Hepatocyte (in vitro differentiated cells): ENCODE measurements at regions not wholly inside any gene's neighbourhood (a gene's known extent, or its start where the extent isn't known, plus 50 kb on each side); places are given as distances from the start of the nearest gene placed in this dataset.
"Not testable (repeated sequence)": the region's sequence is repeated elsewhere in the genome, so short reads cannot be mapped to it uniquely, and the experiment has no call there.

Source experiments
- DNase-seq: peaks from one replicate; pipeline ENCODE4 v3.0.0-alpha.2; 2016; ENCODE audit warnings: low spot score
- H2AFZ ChIP-seq: fragments of 200-600 bp; sonication (generic); 2 replicates; pipeline ENCODE4 v1.6.0; 2016; ENCODE audit warnings: antibody characterized with exemption, mild to moderate bottlenecking
- H3K27ac ChIP-seq: fragments of 200-600 bp; sonication (generic); 2 replicates; pipeline ENCODE4 v1.5.1; 2016; ENCODE audit warnings: mild to moderate bottlenecking
- H3K27me3 ChIP-seq: fragments of 200-600 bp; sonication (generic); 2 replicates; pipeline ENCODE4 v1.6.1; 2016
- H3K36me3 ChIP-seq: fragments of 200-600 bp; sonication (generic); replicated peaks from 2 replicates; pipeline ENCODE4 v1.5.1; 2016; ENCODE audit warnings: low read depth; ENCODE audit not compliant: insufficient read depth
- H3K4me1 ChIP-seq: fragments of 200-600 bp; sonication (generic); 2 replicates; pipeline ENCODE4 v1.5.1; 2016; ENCODE audit warnings: mild to moderate bottlenecking, moderate library complexity; ENCODE audit not compliant: insufficient read depth
- H3K4me2 ChIP-seq: fragments of 200-600 bp; sonication (generic); 2 replicates; pipeline ENCODE4 v1.6.0; 2016
- H3K4me3 ChIP-seq: fragments of 200-600 bp; sonication (generic); 2 replicates; pipeline ENCODE4 v1.5.1; 2016; ENCODE audit warnings: mild to moderate bottlenecking
- H3K79me2 ChIP-seq: fragments of 200-600 bp; sonication (generic); 2 replicates; pipeline ENCODE4 v1.6.0; 2017; ENCODE audit warnings: mild to moderate bottlenecking
- H3K9me2 ChIP-seq: fragments of 200-600 bp; sonication (generic); replicated peaks from 2 replicates; pipeline ENCODE4 v1.6.0; 2017; ENCODE audit warnings: mild to moderate bottlenecking; ENCODE audit not compliant: insufficient read depth
- H3K9me3 ChIP-seq: fragments of 200-600 bp; sonication (generic); 2 replicates; pipeline ENCODE4 v1.5.1; 2016; ENCODE audit warnings: low read depth, mild to moderate bottlenecking
- H4K20me1 ChIP-seq: fragments of 200-600 bp; sonication (generic); 2 replicates; pipeline ENCODE4 v1.6.0; 2016; ENCODE audit warnings: mild to moderate bottlenecking; ENCODE audit not compliant: insufficient read depth, poor library complexity, severe bottlenecking
- EZH2 ChIP-seq: fragments of 200-600 bp; sonication (generic); IDR thresholded peaks from 2 replicates; pipeline ENCODE4 v1.6.1; 2016; ENCODE audit warnings: antibody characterized with exemption, mild to moderate bottlenecking, borderline replicate concordance
- EZH2phosphoT487 ChIP-seq: fragments of 200-600 bp; sonication (generic); IDR thresholded peaks from one replicate; pipeline ENCODE4 v1.6.1; 2018; ENCODE audit warnings: antibody characterized with exemption, mild to moderate bottlenecking, low read depth, moderate library complexity; ENCODE audit not compliant: unreplicated experiment, severe bottlenecking
- WGBS: methylation state at CpG from one replicate; pipeline ENCODE4 v1.1.6; 2016; ENCODE audit warnings: low lambda C conversion rate; ENCODE audit errors: missing lambda C conversion rate; 5-methylcytosine and 5-hydroxymethylcytosine counted together
- TF ChIP-seq, protein P1 (sequence below): fragments of 200-600 bp; sonication (generic); IDR thresholded peaks from 2 replicates; pipeline ENCODE4 v1.5.1; 2016; ENCODE audit warnings: antibody characterized with exemption, mild to moderate bottlenecking; ENCODE audit not compliant: poor library complexity

DNA sequence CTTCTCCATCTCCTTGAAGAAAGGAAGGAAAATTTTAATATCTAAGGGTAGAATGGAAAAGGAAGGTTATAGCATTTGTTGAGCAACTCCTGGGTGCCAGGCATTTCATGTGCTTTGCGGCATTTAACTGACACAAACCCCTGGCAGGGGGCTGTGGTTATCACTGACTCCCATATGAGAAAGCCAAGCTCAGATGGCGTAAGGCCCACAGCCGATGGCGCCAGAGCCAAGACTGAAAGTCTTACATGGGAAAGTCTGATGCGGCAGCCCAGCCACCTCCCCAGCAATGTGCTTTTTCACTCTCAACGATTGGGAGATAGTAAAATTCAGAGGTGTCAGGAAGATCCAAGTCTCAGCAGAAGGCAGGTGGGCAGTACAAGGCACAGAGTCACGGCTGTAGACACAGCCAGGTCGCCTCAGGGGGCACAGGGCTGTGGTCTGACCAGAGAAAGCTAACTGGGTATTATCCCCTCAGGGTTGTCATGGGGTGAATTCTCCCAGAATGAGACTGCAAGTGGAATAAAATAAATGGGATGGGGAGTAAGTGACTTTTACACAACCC is 324.2 kb upstream of the NCKAP5 start:
- no peak for DNase-seq
- no peak overlapping the region for H3K4me3 ChIP-seq
- 81% methylated on average over 8 of the region's 8 CpGs for WGBS

DNA sequence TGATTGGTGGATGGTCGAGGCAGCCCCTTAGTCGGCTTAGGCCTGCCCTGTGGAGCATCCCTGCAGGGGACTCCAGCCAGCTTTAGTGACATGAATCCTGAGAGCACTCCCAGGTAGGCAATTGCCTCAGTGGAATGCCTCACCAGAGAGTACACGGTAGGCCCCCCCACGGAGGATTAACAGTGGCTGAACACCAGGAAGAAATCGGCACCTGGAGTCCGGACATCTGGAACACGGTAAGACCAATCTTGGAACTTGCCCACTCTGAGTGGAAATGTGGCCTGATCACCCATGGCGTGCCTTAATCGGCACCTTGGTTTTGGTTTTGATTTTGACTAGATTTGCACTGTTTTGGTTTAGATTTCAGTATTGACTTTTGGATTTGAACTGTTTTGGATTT is 326.2 kb upstream of the NCKAP5 start:
- 95% methylated on average over 9 of the region's 9 CpGs for WGBS
- TF ChIP-seq EZH2, result no peak
- TF ChIP-seq, protein P1, sequence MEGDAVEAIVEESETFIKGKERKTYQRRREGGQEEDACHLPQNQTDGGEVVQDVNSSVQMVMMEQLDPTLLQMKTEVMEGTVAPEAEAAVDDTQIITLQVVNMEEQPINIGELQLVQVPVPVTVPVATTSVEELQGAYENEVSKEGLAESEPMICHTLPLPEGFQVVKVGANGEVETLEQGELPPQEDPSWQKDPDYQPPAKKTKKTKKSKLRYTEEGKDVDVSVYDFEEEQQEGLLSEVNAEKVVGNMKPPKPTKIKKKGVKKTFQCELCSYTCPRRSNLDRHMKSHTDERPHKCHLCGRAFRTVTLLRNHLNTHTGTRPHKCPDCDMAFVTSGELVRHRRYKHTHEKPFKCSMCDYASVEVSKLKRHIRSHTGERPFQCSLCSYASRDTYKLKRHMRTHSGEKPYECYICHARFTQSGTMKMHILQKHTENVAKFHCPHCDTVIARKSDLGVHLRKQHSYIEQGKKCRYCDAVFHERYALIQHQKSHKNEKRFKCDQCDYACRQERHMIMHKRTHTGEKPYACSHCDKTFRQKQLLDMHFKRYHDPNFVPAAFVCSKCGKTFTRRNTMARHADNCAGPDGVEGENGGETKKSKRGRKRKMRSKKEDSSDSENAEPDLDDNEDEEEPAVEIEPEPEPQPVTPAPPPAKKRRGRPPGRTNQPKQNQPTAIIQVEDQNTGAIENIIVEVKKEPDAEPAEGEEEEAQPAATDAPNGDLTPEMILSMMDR, result no peak
- no peak for TF ChIP-seq EZH2phosphoT487
- H3K4me2 ChIP-seq, result no peak overlapping the region

More for the DNA sequence above, 324.2 kb upstream of the NCKAP5 start:
- H3K79me2 ChIP-seq, result no peaks in the 10 kb centered on the region
- TF ChIP-seq EZH2 (no peak), EZH2phosphoT487 (no peak)
- TF ChIP-seq, protein P1, result no peak
- no peaks in the 10 kb centered on the region for H4K20me1 ChIP-seq
- no peaks in the 10 kb centered on the region for H3K36me3 ChIP-seq
- H3K4me1 ChIP-seq, result no peaks in the 10 kb centered on the region
- no peaks in the 10 kb centered on the region for H3K27me3 ChIP-seq
- H3K9me2 ChIP-seq, result no peaks in the 10 kb centered on the region
- H3K27ac ChIP-seq, result no peak overlapping the region
- no peak overlapping the region for H3K4me2 ChIP-seq
- H3K9me3 ChIP-seq, result peaks cover 3% of the 10 kb centered on the region
- H2AFZ ChIP-seq, result no peak overlapping the region

DNA sequence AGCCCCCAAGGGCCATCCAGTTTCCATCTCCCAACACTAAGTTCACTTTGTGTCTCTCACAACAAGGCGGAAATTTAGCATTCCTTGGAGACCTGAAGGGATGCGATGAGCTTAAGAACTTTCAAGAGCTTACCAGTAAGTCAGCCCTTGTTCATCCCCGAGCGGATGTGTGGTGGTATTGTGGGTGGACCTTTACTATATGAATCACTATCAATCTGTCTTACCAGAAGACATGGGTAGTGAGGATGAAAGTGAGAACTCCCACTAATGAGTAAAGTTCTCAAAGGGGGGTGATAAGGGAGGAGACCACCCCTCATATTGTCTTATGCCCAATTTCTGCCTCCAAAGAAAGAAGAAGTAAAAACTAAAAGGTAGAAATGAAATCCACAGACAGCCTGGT is 329.6 kb upstream of the NCKAP5 start:
- H3K27me3 ChIP-seq, H4K20me1 ChIP-seq, H3K27ac ChIP-seq, H3K36me3 ChIP-seq, DNase-seq, H3K9me3 ChIP-seq, H3K79me2 ChIP-seq, H3K4me1 ChIP-seq, H3K9me2 ChIP-seq, H2AFZ ChIP-seq, H3K4me2 ChIP-seq, H3K4me3 ChIP-seq: not testable (repeated sequence)
- 82% methylated on average over 4 of the region's 4 CpGs for WGBS

More for the DNA sequence above, 326.2 kb upstream of the NCKAP5 start:
- H3K27ac ChIP-seq, result no peak overlapping the region
- H2AFZ ChIP-seq, result no peak overlapping the region
- no peak for DNase-seq
- no peaks in the 10 kb centered on the region for H4K20me1 ChIP-seq
- H3K27me3 ChIP-seq, result no peaks in the 10 kb centered on the region
- H3K4me1 ChIP-seq, result no peaks in the 10 kb centered on the region
- H3K36me3 ChIP-seq, result no peaks in the 10 kb centered on the region
- no peak overlapping the region for H3K4me3 ChIP-seq
- peaks cover 3% of the 10 kb centered on the region for H3K9me3 ChIP-seq
- H3K9me2 ChIP-seq, result no peaks in the 10 kb centered on the region
- no peaks in the 10 kb centered on the region for H3K79me2 ChIP-seq

DNA sequence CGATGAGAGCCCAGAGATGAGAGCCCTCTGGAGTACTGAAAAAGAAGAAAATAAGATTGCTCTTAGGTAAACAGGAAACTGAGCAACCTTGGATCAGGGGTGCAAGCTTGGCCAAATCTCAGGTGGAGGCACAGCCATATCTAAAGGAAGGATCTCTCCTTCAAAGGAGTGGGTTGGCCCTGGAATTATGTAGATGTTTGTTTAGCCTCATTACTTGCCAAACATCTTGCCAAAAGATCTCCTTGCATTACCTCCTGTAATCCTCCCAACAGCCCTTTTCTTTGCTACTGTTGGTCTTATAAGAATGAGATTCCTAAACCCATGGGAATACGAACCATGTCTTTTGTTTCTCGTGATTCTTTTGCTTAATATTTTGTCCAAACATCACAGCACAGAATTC is 332.6 kb upstream of the NCKAP5 start:
- Histone ChIP-seq H2AFZ (no peak overlapping the region), H3K9me2 (no peaks in the 10 kb centered on the region), H3K9me3 (no peaks in the 10 kb centered on the region), H3K27ac (no peak overlapping the region), H3K79me2 (no peaks in the 10 kb centered on the region), H4K20me1 (no peaks in the 10 kb centered on the region), H3K4me2 (no peak overlapping the region), H3K27me3 (no peaks in the 10 kb centered on the region), H3K4me1 (no peaks in the 10 kb centered on the region), H3K4me3 (no peak overlapping the region), H3K36me3 (no peaks in the 10 kb centered on the region)
- no peak for DNase-seq
- 76% methylated on average over 3 of the region's 3 CpGs for WGBS
- TF ChIP-seq EZH2, result no peak
- no peak for TF ChIP-seq EZH2phosphoT487
- TF ChIP-seq, protein P1, result no peak
